ENCODE measurements at regions not wholly inside any gene's neighbourhood (a gene's known extent, or its start where the extent isn't known, plus 50 kb on each side); places are given as distances from the start of the nearest gene placed in this dataset.
A peak's percentile ranks its signal among the peaks of the same experiment; 100 is the strongest.

DNA sequence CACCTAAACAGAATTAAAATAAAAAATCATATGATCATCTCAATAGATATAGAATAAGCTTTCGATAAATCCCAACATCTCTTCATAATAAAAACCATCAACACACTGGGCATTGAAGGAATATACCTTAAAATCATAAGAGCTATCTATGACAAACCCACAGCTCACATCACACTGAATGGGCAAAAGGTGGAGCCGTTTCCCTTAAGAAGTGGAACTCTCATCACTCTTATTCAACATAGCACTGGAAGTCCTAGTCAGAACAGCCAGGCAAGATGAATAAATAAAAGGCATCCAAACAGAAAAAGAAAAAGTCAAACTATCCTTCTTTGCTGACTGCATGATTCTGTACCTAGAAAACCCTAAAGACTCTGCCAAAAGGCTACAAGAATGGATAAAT, 510.3 kb downstream of the ZNF804A start:
- no peaks in the 10 kb centered on the region for H3K36me3 ChIP-seq
- DNase-seq: no peak
- 62 to 78% (median 70%) methylated on average over 2 of the region's 2 CpGs for WGBS, 5 donors

DNA sequence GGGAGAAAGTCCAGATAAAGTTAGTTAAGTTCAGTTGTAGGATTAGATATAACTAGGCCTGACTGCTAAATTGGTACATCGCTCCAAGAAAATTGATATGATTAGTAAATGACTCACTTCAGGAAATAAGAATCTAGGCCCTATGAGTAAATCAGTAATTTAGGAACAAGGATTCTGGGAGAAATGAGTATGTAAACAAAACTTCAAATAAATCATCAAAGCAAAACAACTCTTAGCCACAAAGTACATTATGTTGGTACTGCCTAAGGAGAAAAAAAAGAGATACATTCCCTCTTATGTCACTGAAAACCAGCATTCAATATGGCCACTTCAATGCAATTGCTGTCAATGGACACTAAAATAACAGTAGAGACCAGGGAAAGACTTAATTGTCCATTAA, 529.1 kb downstream of the ZNF804A start:
- no peak for TF ChIP-seq EP300 (IDR thresholded peaks at IDR 0.05)
- TF ChIP-seq, protein P1, sequence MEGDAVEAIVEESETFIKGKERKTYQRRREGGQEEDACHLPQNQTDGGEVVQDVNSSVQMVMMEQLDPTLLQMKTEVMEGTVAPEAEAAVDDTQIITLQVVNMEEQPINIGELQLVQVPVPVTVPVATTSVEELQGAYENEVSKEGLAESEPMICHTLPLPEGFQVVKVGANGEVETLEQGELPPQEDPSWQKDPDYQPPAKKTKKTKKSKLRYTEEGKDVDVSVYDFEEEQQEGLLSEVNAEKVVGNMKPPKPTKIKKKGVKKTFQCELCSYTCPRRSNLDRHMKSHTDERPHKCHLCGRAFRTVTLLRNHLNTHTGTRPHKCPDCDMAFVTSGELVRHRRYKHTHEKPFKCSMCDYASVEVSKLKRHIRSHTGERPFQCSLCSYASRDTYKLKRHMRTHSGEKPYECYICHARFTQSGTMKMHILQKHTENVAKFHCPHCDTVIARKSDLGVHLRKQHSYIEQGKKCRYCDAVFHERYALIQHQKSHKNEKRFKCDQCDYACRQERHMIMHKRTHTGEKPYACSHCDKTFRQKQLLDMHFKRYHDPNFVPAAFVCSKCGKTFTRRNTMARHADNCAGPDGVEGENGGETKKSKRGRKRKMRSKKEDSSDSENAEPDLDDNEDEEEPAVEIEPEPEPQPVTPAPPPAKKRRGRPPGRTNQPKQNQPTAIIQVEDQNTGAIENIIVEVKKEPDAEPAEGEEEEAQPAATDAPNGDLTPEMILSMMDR (IDR thresholded peaks at IDR 0.05): no peak
- TF ChIP-seq POLR2AphosphoS5 (IDR thresholded peaks at IDR 0.05): no peak
- TF ChIP-seq POLR2A (IDR thresholded peaks at IDR 0.05): no peak
- no peak overlapping the region for H3K27ac ChIP-seq
- no peak for DNase-seq
- H3K9me3 ChIP-seq: peaks cover 0 to 8% (median 3%) of the 10 kb centered on the region in 4 donors
- no peak overlapping the region for H3K4me3 ChIP-seq
- intact Hi-C loops (cut with DNase I; ENCODE audit: low total_unique reads): no loop called here
- WGBS, 5 donors: 65 to 90% (median 86%) methylated on average over 1 of the region's 1 CpG
- no peaks in the 10 kb centered on the region for H3K4me1 ChIP-seq
- no peaks in the 10 kb centered on the region for H3K36me3 ChIP-seq
- no peaks in the 10 kb centered on the region for H3K27me3 ChIP-seq

More for the DNA sequence above, 510.3 kb downstream of the ZNF804A start:
- intact Hi-C loops (cut with DNase I; ENCODE audit: low total_unique reads): no loop called here
- H3K27me3 ChIP-seq: no peaks in the 10 kb centered on the region
- TF ChIP-seq POLR2A (IDR thresholded peaks at IDR 0.05) (no peak), EP300 (IDR thresholded peaks at IDR 0.05) (no peak), POLR2AphosphoS5 (IDR thresholded peaks at IDR 0.05) (no peak)
- TF ChIP-seq, protein P1 (IDR thresholded peaks at IDR 0.05): no peak
- peaks cover 0 to 16% (median 2%) of the 10 kb centered on the region in 4 donors for H3K9me3 ChIP-seq
- no peaks in the 10 kb centered on the region for H3K4me1 ChIP-seq
- H3K4me3 ChIP-seq: no peak overlapping the region
- no peak overlapping the region for H3K27ac ChIP-seq

DNA sequence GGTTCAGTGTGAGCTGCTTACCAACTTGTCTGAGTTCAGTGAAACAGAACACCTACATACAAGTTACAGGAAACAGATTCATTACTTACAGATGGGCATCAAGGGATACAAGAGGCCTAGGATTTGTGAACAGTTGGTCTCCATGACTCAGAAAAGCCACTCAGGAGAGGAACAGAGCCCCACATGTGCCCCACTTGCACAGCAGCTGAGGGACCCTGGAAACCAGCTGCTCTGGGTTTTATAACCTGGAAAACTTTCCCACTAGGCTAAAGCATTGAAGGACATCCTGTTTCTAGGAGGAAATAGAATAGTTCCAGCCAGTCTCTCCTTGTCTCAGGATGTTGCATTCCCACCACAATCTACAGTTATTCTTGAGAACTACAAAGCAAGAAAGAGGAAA, 530.0 kb downstream of the ZNF804A start:
- Histone ChIP-seq H3K9me3 (peaks cover 0 to 17% (median 10%) of the 10 kb centered on the region in 4 donors), H3K27me3 (no peaks in the 10 kb centered on the region), H3K4me3 (no peak overlapping the region), H3K4me1 (no peaks in the 10 kb centered on the region), H3K27ac (no peak overlapping the region), H3K36me3 (no peaks in the 10 kb centered on the region)
- no peak for DNase-seq
- TF ChIP-seq, protein P1 (IDR thresholded peaks at IDR 0.05): no peak
- TF ChIP-seq EP300 (IDR thresholded peaks at IDR 0.05): no peak
- TF ChIP-seq POLR2A (IDR thresholded peaks at IDR 0.05): no peak
- TF ChIP-seq POLR2AphosphoS5 (IDR thresholded peaks at IDR 0.05): no peak
- intact Hi-C loops (cut with DNase I; ENCODE audit: low total_unique reads): no loop called here

DNA sequence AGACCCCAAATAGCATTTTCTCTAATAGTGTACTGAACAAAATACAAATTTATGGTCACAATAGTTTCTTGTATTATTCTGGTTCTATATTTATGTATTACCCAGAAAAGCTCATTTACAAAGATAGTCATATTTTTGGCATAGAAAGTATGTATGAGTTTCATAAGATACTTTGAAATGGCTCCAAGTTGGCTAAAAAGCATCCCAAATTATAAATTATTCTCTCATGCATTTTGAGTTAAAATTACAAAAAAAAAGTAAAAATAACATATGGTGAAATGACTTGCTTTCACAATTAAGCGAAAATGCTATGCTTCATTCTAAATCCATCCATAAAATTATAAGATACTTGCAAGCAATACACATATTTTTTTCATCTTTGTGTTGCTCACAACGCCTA, 530.7 kb downstream of the ZNF804A start:
- no peaks in the 10 kb centered on the region for H3K4me1 ChIP-seq
- 61 to 73% (median 66%) methylated on average over 2 of the region's 2 CpGs for WGBS, 5 donors
- no peak for TF ChIP-seq POLR2A (IDR thresholded peaks at IDR 0.05)
- TF ChIP-seq POLR2AphosphoS5 (IDR thresholded peaks at IDR 0.05): no peak
- peak in 1 of 2 donors; percentile 17 for DNase-seq
- no peaks in the 10 kb centered on the region for H3K36me3 ChIP-seq
- H3K27ac ChIP-seq: no peak overlapping the region
- peaks cover 0 to 21% (median 10%) of the 10 kb centered on the region in 4 donors for H3K9me3 ChIP-seq
- intact Hi-C loops (cut with DNase I; ENCODE audit: low total_unique reads): no loop called here
- H3K27me3 ChIP-seq: no peaks in the 10 kb centered on the region
- no peak overlapping the region for H3K4me3 ChIP-seq

DNA sequence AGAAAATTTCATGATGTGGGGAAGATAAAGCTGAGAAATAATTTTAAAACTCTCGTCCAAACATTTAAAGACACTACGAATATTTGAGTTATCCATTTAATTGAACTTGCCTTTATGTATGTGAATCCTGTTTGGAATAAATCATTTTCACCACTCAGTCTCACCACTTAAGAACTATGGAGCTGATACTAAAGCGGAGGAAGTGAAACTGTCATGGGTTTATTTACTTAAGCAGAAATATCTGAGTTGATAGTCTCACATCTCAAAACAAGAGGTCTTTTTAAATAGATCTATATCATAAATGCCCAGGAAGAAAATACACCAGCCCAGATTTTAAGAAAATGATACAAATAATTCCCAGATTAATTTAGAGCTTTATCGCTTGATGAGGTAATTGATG, 532.4 kb downstream of the ZNF804A start:
- H3K27ac ChIP-seq: no peak overlapping the region
- TF ChIP-seq EP300 (IDR thresholded peaks at IDR 0.05) (no peak), POLR2AphosphoS5 (IDR thresholded peaks at IDR 0.05) (no peak), POLR2A (IDR thresholded peaks at IDR 0.05) (no peak)
- TF ChIP-seq, protein P1 (IDR thresholded peaks at IDR 0.05): no peak
- H3K36me3 ChIP-seq: no peaks in the 10 kb centered on the region
- peaks cover 0 to 24% (median 10%) of the 10 kb centered on the region in 4 donors for H3K9me3 ChIP-seq
- intact Hi-C loops (cut with DNase I; ENCODE audit: low total_unique reads): no loop called here
- H3K4me1 ChIP-seq: no peaks in the 10 kb centered on the region
- no peak for DNase-seq
- H3K4me3 ChIP-seq: no peak overlapping the region
- 73 to 87% (median 78%) methylated on average over 4 of the region's 4 CpGs for WGBS, 5 donors
- H3K27me3 ChIP-seq: no peaks in the 10 kb centered on the region

Measured in stomach (tissue), 8 donors.